Esophagus squamous epithelium (tissue), 5 donors: ENCODE measurements at regions not wholly inside any gene's neighbourhood (a gene's known extent, or its start where the extent isn't known, plus 50 kb on each side); places are given as distances from the start of the nearest gene placed in this dataset.
A peak's percentile ranks its signal among the peaks of the same experiment; 100 is the strongest.

ENCODE experiments used
- DNase-seq: peaks from one replicate; lab custom pipeline; 2025; lab: John Stamatoyannopoulos, UW
- H3K27ac ChIP-seq, 4 donors: fragments of 200-600 bp; sonication (generic); one replicate each; pipeline ENCODE4 v1.5.1; 2016 to 2019; ENCODE audit warnings: mild to moderate bottlenecking in 1 of 4
- H3K27me3 ChIP-seq, 4 donors: fragments of 200-600 bp; sonication (generic); 1 replicate in 3 of 4; 2 replicates in 1 of 4; pipeline versions ENCODE4 v1.5.1 to v1.6.0; 2017 to 2021; ENCODE audit warnings: antibody characterized with exemption in 1 of 4
- H3K36me3 ChIP-seq, 3 donors: fragments of 200-600 bp; sonication (generic); one replicate each; pipeline ENCODE4 v1.5.1; 2016 to 2019
- H3K4me1 ChIP-seq, 3 donors: fragments of 200-600 bp; sonication (generic); one replicate each; pipeline ENCODE4 v1.5.1; 2017 to 2019
- H3K4me3 ChIP-seq, 4 donors: fragments of 200-600 bp; sonication (generic); 1 replicate in 3 of 4; 2 replicates in 1 of 4; pipeline ENCODE4 v1.5.1; 2016 to 2019; ENCODE audit warnings: mild to moderate bottlenecking in 2 of 4, moderate library complexity in 1 of 4
- H3K9me3 ChIP-seq, 3 donors: fragments of 200-600 bp; sonication (generic); one replicate each; pipeline ENCODE4 v1.5.1; 2016 to 2019
- CTCF ChIP-seq, 6 experiments: fragments of 450-650 bp in 4 of 6; fragments of 200-600 bp in 2 of 6; sonication (generic) in 2 of 6; IDR thresholded peaks; one replicate each; pipeline ENCODE4 v1.5.1; 2016 to 2019; ENCODE audit warnings: antibody characterized with exemption in 6 of 6, mild to moderate bottlenecking in 4 of 6, moderate library complexity in 4 of 6
- POLR2A ChIP-seq, 4 donors: fragments of 450-650 bp; IDR thresholded peaks; one replicate each; pipeline ENCODE4 v1.6.1; 2017; ENCODE audit warnings: antibody characterized with exemption in 4 of 4, mild to moderate bottlenecking in 4 of 4, moderate library complexity in 3 of 4
- WGBS, 2 donors: methylation state at CpG; one replicate each; pipeline ENCODE4 v1.1.5; 2018; 5-methylcytosine and 5-hydroxymethylcytosine counted together
- intact Hi-C: fragments of 100-400 bp; cut with DNase I; formaldehyde crosslinking; loops from one replicate; pipeline ENCODE4 v1.15.0; 2022
- donor health status: DM: yes; HTN: yes; CAD: no.

- no peaks in the 10 kb centered on the region for H3K9me3 ChIP-seq
- H3K27me3 ChIP-seq = no peaks in the 10 kb centered on the region
- no peak overlapping the region for H3K4me3 ChIP-seq
- no peak for TF ChIP-seq CTCF (IDR thresholded peaks at IDR 0.05)
- no peak for TF ChIP-seq POLR2A (IDR thresholded peaks at IDR 0.05)
- intact Hi-C loops = no loop called here
- peak overlapping the region in 2 of 4 donors; percentile 19 to 63 for H3K27ac ChIP-seq
- no peaks in the 10 kb centered on the region for H3K36me3 ChIP-seq
- 82 to 83% methylated on average over 7 of the region's 7 CpGs for WGBS, 2 donors
- peaks cover 0 to 39% (median 31%) of the 10 kb centered on the region in 3 donors for H3K4me1 ChIP-seq
- DNase-seq = no peak
Observed at GRCh38 chr2:55108456-55109160, 58.4 kb upstream of the RTN4 start.

GRCh38 chr2:55107436-55107835 is 57.2 kb upstream of the RTN4 start:
- Histone ChIP-seq H3K9me3 (no peaks in the 10 kb centered on the region), H3K4me1 (peaks cover 0 to 28% (median 22%) of the 10 kb centered on the region in 3 donors), H3K36me3 (no peaks in the 10 kb centered on the region), H3K4me3 (no peak overlapping the region), H3K27ac (peak overlapping the region in 2 of 4 donors; percentile 33 to 47), H3K27me3 (no peaks in the 10 kb centered on the region)
- DNase-seq = no peak
- intact Hi-C loops = no loop called here
- TF ChIP-seq POLR2A (IDR thresholded peaks at IDR 0.05) (no peak), CTCF (IDR thresholded peaks at IDR 0.05) (no peak)

- Histone ChIP-seq H3K27me3 (no peaks in the 10 kb centered on the region), H3K36me3 (no peaks in the 10 kb centered on the region), H3K4me1 (peaks cover 0 to 21% (median 9%) of the 10 kb centered on the region in 3 donors), H3K4me3 (no peak overlapping the region), H3K9me3 (no peaks in the 10 kb centered on the region), H3K27ac (peak overlapping the region in 1 of 4 donors; percentile 17)
- no peak for DNase-seq
- WGBS, 2 donors = 56 to 100% methylated on average over 1 of the region's 1 CpG
- intact Hi-C loops = no loop called here
- TF ChIP-seq CTCF (IDR thresholded peaks at IDR 0.05) (no peak), POLR2A (IDR thresholded peaks at IDR 0.05) (no peak)
Observed at GRCh38 chr2:55106148-55106547, 55.9 kb upstream of the RTN4 start.

DNA sequence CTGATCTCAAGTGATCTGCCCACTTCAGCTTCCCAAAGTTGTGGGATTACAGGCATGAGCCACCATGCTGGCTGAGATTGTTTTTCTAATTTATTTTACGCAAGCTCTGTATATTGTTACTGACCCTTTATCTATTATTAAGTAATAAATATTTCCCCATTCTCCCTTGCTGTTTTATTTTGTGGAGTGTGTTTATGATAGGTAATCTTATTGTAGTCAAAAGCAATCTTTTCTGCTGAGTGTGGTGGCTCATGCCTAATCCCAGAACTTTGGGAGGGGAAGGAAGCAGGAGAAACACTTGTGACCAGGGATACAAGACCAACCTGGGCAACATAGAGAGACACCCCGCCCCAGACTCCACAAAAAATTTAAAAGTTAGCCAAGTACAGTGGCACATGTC is 55.2 kb upstream of the RTN4 start:
- intact Hi-C loops = no loop called here
- H3K4me3 ChIP-seq = no peak overlapping the region
- H3K9me3 ChIP-seq = no peaks in the 10 kb centered on the region
- no peaks in the 10 kb centered on the region for H3K27me3 ChIP-seq
- H3K4me1 ChIP-seq = peaks cover 2 to 24% (median 15%) of the 10 kb centered on the region in 3 donors
- H3K36me3 ChIP-seq = no peaks in the 10 kb centered on the region
- 77 to 78% methylated on average over 2 of the region's 2 CpGs for WGBS, 2 donors
- peak overlapping the region in 1 of 4 donors; percentile 17 for H3K27ac ChIP-seq
- TF ChIP-seq POLR2A (IDR thresholded peaks at IDR 0.05) (no peak), CTCF (IDR thresholded peaks at IDR 0.05) (no peak)
- no peak for DNase-seq

DNA sequence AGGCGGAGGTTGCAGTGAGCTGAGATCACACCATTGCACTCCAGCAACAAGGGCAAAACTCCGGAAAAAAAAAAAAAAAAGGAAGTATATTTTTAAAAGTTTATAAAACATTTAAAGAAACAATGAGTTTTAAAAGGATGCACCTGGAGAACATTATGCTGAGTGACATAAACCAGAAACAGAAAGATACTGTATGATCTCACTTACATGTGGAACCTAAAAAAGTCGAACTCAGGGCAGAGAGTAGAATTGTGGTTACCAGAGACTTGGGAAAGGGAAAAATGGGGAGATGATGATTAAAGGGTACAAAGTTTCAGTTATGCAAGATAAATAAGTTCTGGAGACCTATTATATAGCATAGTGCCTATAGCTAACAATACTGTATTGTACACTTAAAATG is 52.8 kb upstream of the RTN4 start:
- Histone ChIP-seq H3K27me3 (no peaks in the 10 kb centered on the region), H3K4me3 (no peak overlapping the region), H3K36me3 (no peaks in the 10 kb centered on the region), H3K4me1 (peaks cover 7 to 26% (median 15%) of the 10 kb centered on the region in 3 donors), H3K27ac (peak overlapping the region in 3 of 4 donors; percentile 78 to 82 (median 81)), H3K9me3 (no peaks in the 10 kb centered on the region)
- no peak for TF ChIP-seq POLR2A (IDR thresholded peaks at IDR 0.05)
- no peak for TF ChIP-seq CTCF (IDR thresholded peaks at IDR 0.05)
- no peak for DNase-seq
- intact Hi-C loops = no loop called here
- WGBS, 2 donors = 68 to 76% methylated on average over 3 of the region's 3 CpGs
